ENCODE measurements at regions not wholly inside any gene's neighbourhood (a gene's known extent, or its start where the extent isn't known, plus 50 kb on each side); places are given as distances from the start of the nearest gene placed in this dataset.

DNA sequence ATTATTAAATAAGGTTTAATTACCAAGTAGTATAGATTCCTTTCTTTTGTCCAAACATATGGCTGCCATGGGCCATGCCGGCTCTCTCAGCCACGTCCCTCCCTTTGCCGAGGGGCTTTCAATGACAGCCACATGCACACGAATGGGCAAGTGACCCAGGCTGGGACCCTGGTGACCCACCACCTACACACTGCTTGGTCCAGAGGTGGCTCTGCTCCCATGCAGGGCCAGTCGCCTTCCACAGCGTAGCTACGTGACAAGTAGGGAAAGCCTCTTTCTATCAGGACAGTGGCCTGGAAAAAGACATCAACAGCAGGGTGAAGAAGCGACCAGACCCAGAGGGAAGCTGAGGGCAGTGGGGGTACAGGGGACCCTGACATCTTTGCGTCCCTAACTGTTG lies 152.8 kb upstream of the CST7 start:
- DNase-seq: no peak
- Mint-ChIP-seq H3K9me3 (ENCODE audit: unreplicated experiment) (peaks cover 5% of the 10 kb centered on the region), H3K4me3 (ENCODE audit: unreplicated experiment) (no peak overlapping the region), H3K27ac (ENCODE audit: unreplicated experiment) (no peak overlapping the region), H3K27me3 (ENCODE audit: unreplicated experiment) (peaks cover 9% of the 10 kb centered on the region), H3K36me3 (ENCODE audit: unreplicated experiment) (peaks cover 5% of the 10 kb centered on the region), H3K4me1 (ENCODE audit: low read depth, unreplicated experiment) (no peaks in the 10 kb centered on the region)
- TF ChIP-seq, protein P1, sequence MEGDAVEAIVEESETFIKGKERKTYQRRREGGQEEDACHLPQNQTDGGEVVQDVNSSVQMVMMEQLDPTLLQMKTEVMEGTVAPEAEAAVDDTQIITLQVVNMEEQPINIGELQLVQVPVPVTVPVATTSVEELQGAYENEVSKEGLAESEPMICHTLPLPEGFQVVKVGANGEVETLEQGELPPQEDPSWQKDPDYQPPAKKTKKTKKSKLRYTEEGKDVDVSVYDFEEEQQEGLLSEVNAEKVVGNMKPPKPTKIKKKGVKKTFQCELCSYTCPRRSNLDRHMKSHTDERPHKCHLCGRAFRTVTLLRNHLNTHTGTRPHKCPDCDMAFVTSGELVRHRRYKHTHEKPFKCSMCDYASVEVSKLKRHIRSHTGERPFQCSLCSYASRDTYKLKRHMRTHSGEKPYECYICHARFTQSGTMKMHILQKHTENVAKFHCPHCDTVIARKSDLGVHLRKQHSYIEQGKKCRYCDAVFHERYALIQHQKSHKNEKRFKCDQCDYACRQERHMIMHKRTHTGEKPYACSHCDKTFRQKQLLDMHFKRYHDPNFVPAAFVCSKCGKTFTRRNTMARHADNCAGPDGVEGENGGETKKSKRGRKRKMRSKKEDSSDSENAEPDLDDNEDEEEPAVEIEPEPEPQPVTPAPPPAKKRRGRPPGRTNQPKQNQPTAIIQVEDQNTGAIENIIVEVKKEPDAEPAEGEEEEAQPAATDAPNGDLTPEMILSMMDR (IDR thresholded peaks at IDR 0.05; ENCODE audit: partially characterized antibody, unreplicated experiment): no peak

DNA sequence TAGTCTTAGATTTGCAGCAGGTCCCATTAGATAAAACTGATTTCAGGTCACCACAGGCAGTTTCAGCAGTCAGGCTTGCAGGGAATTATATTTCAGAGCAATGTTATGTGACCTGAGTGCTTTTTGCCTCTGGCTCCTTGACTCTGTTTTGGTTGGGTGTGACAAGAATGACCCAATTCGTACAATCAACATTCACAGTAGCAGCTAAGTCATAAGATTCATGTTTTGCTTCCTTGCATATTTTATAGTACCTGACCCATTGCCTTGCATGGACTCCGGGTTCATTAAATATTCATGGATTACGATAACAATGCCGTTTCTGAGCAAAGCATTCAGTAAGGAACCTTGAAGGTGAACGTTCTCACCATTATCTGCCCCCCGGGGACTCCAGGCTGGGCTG lies 152.0 kb upstream of the CST7 start:
- Mint-ChIP-seq H3K36me3 (ENCODE audit: unreplicated experiment) (peaks cover 5% of the 10 kb centered on the region), H3K4me1 (ENCODE audit: low read depth, unreplicated experiment) (no peaks in the 10 kb centered on the region), H3K27me3 (ENCODE audit: unreplicated experiment) (peaks cover 7% of the 10 kb centered on the region), H3K9me3 (ENCODE audit: unreplicated experiment) (peaks cover 2% of the 10 kb centered on the region), H3K4me3 (ENCODE audit: unreplicated experiment) (no peak overlapping the region), H3K27ac (ENCODE audit: unreplicated experiment) (no peak overlapping the region)
- TF ChIP-seq, protein P1 (IDR thresholded peaks at IDR 0.05; ENCODE audit: partially characterized antibody, unreplicated experiment): no peak
- no peak for DNase-seq

DNA sequence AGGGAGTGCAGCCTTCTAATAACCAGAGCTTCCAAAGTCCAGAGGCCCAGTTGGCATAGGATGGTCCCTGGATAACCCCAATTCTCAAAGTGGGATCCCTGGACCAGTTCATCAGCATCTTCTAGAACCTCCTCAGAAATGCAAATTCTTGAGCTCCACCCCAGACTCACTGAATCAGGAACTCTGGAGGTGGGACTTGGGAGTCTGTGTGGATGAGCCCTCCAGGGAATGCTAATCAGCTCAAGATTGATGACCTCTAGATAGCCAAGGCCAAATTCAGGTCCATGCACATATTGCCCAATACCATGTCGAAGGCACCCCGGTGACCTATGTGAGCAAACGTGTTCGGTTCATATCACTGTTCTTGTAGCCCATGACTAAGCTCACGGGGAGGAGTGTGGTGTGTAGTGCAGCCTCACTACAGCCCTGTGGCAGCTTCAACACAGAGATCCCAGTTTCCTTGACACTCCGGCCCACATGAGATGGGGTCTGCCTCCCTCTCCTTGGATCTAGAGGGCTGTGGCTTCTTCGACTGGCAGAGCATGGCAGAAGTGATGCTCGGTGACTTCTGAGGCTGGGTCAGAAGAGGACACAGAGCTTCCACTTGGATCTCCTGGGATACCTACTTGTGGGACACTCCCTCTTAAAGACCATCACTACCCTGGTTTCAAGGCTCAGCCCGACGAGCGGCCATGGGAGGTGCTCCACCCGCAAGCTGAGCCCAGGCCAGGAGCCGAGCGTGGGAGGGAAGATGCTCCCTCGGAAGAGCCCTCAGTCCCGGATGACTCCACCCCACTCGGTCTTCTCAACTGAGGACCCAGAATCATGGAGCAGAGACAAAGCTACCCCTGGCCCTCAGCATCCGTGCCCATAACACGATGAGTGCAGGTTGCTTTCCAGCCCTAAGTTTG lies 151.1 kb upstream of the CST7 start:
- Mint-ChIP-seq H3K27ac (ENCODE audit: unreplicated experiment) (no peak overlapping the region), H3K27me3 (ENCODE audit: unreplicated experiment) (peaks cover 7% of the 10 kb centered on the region), H3K4me1 (ENCODE audit: low read depth, unreplicated experiment) (no peaks in the 10 kb centered on the region), H3K36me3 (ENCODE audit: unreplicated experiment) (peaks cover under 1% of the 10 kb centered on the region), H3K4me3 (ENCODE audit: unreplicated experiment) (no peak overlapping the region), H3K9me3 (ENCODE audit: unreplicated experiment) (peaks cover 2% of the 10 kb centered on the region)
- TF ChIP-seq, protein P1 (IDR thresholded peaks at IDR 0.05; ENCODE audit: partially characterized antibody, unreplicated experiment): no peak
- DNase-seq: no peak

DNA sequence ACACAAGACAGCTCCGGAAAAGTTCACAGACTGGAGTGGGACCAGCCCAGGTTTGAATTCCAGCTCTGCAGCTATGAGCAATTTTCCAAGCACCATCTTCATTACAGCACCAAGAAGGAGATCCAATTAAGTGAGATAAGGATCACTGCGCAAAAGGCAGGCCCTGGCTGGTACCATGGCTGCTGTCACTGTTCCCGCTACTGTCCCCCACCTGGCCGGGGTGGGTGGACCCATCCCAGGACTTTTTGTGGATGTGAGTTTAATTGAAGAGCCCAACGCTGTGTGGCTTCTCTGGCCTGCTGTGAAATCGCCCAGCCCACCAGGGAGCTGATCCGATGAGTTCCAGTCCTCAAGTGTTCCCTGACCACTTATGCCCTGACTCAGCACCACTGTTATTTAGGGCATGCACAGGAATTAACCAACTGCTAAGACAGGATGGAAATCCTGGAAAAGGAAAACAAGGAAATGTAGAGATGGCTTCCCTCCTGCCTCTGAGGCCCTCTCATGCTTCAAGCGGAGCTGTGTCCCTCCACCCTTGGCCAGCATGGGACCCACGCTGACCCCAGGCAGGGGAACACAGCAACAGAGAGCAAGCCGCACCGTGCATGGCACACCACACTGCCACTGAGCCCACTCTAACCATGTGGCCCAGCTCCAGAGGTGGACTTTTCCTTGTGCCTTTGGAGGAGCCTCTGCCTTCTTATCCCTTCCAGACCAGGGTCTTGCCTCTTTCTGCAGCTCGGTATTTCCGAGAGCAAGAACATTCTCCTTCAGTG lies 150.0 kb upstream of the CST7 start:
- Mint-ChIP-seq H3K4me3 (ENCODE audit: unreplicated experiment) (no peak overlapping the region), H3K9me3 (ENCODE audit: unreplicated experiment) (no peaks in the 10 kb centered on the region), H3K27me3 (ENCODE audit: unreplicated experiment) (peaks cover 4% of the 10 kb centered on the region), H3K4me1 (ENCODE audit: low read depth, unreplicated experiment) (no peaks in the 10 kb centered on the region), H3K36me3 (ENCODE audit: unreplicated experiment) (no peaks in the 10 kb centered on the region), H3K27ac (ENCODE audit: unreplicated experiment) (no peak overlapping the region)
- no peak for DNase-seq
- TF ChIP-seq, protein P1 (IDR thresholded peaks at IDR 0.05; ENCODE audit: partially characterized antibody, unreplicated experiment): no peak

All from glutamatergic neuron (in vitro differentiated cells).